Stimulated activated CD8-positive, alpha-beta memory T cell treated with anti-CD3 and anti-CD28 coated beads, Interleukin-7, amount 100 ng/mL, for 24 hours (primary cell): ENCODE measurements at regions not wholly inside any gene's neighbourhood (a gene's known extent, or its start where the extent isn't known, plus 50 kb on each side); places are given as distances from the start of the nearest gene placed in this dataset.
"Not testable (repeated sequence)": the region's sequence is repeated elsewhere in the genome, so short reads cannot be mapped to it uniquely, and the experiment has no call there.

Source experiments
- DNase-seq: peaks from one replicate; pipeline ENCODE4 v3.0.0-alpha.2; 2020; ENCODE audit warnings: low read depth

GRCh38 chr16:88185976-88186888 lies 196.5 kb upstream of the ZNF469 start:
- not testable (repeated sequence) for DNase-seq

- DNase-seq: not testable (repeated sequence)
Measured at GRCh38 chr16:88186889-88187870, 195.6 kb upstream of the ZNF469 start.

- not testable (repeated sequence) for DNase-seq
Measured at GRCh38 chr16:88188171-88188895, 194.4 kb upstream of the ZNF469 start.

- DNase-seq: not testable (repeated sequence)
Measured at GRCh38 chr16:88190592-88191095, 192.1 kb upstream of the ZNF469 start.

GRCh38 chr16:88191168-88191567 lies 191.6 kb upstream of the ZNF469 start:
- DNase-seq: not testable (repeated sequence)

- no peak for DNase-seq
Measured at GRCh38 chr16:88192601-88193000, 190.2 kb upstream of the ZNF469 start.

GRCh38 chr16:88193706-88194396 lies 188.9 kb upstream of the ZNF469 start:
- DNase-seq: not testable (repeated sequence)

GRCh38 chr16:88194397-88195268 lies 188.1 kb upstream of the ZNF469 start:
- DNase-seq: no peak

- DNase-seq: no peak
Measured at GRCh38 chr16:88195269-88195705, 187.5 kb upstream of the ZNF469 start.

GRCh38 chr16:88195911-88196465 lies 186.8 kb upstream of the ZNF469 start:
- no peak for DNase-seq

GRCh38 chr16:88196471-88197400 lies 186.0 kb upstream of the ZNF469 start:
- no peak for DNase-seq

GRCh38 chr16:88197481-88198456 lies 185.0 kb upstream of the ZNF469 start:
- DNase-seq: no peak

- not testable (repeated sequence) for DNase-seq
Measured at GRCh38 chr16:88198457-88199295, 184.1 kb upstream of the ZNF469 start.

GRCh38 chr16:88199296-88200153 lies 183.2 kb upstream of the ZNF469 start:
- not testable (repeated sequence) for DNase-seq
